HG03442 (cell line): ENCODE measurements at regions not wholly inside any gene's neighbourhood (a gene's known extent, or its start where the extent isn't known, plus 50 kb on each side); places are given as distances from the start of the nearest gene placed in this dataset.

Experiments used
- ATAC-seq: cut with Tn5 transposase; IDR thresholded peaks from one replicate; pipeline ENCODE4 v1.9.1; 2021; ENCODE audit warnings: mild to moderate bottlenecking, moderate library complexity; ENCODE audit not compliant: unreplicated experiment

DNA sequence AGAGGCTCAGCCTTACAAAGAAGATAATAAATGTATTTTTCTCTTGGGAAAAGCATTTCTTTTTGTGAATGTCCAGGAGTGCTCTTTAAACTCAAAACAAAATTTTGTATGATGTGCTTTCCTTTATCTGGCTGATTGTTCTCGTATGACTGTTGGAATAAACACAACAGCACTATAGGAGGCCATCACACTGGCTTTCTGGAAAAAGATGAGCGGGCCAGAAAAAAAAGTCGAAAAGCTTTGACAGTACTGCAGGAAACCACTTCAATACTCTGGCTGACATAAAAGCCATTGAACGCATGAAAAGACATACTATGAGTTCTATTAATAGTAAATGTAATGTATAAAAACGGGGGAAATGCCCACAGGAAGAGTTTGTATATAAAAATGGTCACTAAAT lies 64.7 kb upstream of the CTSO start:
- no peak for ATAC-seq

DNA sequence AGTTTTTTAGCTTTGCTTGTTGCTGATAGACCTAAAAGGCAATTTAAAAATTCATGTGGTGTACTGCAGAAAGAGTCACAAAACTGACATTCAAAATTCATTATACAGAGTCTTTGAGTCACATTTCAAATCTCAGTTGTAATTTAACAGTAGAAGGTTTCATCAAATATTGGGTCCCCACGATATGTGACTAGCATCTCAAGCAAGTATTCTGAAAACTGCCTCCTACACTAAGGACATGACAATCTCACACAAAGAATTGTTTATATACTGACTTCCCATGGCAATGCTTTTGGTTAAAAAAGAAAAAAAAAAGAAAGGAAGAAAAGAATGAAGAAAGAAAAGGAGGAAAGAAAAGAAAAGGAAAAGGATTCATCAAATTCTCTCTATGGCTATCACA lies 62.1 kb upstream of the CTSO start:
- no peak for ATAC-seq

DNA sequence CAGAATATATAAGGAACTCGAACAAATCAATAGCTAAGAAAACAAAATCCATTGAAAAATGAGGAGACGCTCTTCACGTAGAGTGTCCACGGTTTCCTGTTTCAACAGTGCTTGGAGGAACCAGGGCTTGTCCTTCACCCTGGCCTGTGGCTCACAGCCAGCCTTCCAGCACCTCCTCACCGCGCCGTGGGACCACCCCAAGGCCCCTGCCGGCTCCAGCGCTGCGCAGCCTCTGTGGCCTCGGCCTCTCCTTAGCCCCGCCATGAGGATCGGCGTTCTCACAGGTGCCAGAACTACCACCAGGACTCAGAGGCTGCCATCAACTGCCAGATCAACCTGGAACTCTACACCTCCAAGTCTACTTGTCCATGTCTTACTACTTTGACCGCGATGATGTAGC lies 52.5 kb upstream of the CTSO start:
- ATAC-seq, result no peak
